Nephron (organoid): ENCODE measurements at regions not wholly inside any gene's neighbourhood (a gene's known extent, or its start where the extent isn't known, plus 50 kb on each side); places are given as distances from the start of the nearest gene placed in this dataset.

ENCODE experiments used
- H3K27ac Mint-ChIP-seq, 3 experiments: 2 replicates each; pipeline ENCODE4 v1.8.0; 2020; ENCODE audit warnings: mixed read lengths in 3 of 3, mild to moderate bottlenecking in 2 of 3, moderate library complexity in 1 of 3
- H3K27me3 Mint-ChIP-seq: 2 replicates; pipeline ENCODE4 v1.8.0; 2021; ENCODE audit warnings: low read depth, mild to moderate bottlenecking, moderate library complexity, mixed read lengths
- H3K36me3 Mint-ChIP-seq: 2 replicates; pipeline ENCODE4 v1.8.0; 2020; ENCODE audit warnings: low read depth, mixed read lengths
- H3K4me1 Mint-ChIP-seq: 2 replicates; pipeline ENCODE4 v1.8.0; 2020; ENCODE audit warnings: mixed read lengths
- H3K4me3 Mint-ChIP-seq, 3 experiments: 2 replicates each; pipeline ENCODE4 v1.8.0; 2020; ENCODE audit warnings: mild to moderate bottlenecking in 3 of 3, mixed read lengths in 3 of 3, moderate library complexity in 2 of 3
- H3K9me3 Mint-ChIP-seq: 2 replicates; pipeline ENCODE4 v1.8.0; 2020; ENCODE audit warnings: mixed read lengths
- CTCF ChIP-seq, 3 experiments: fragments of 200-600 bp; sonication (generic); IDR thresholded peaks; one replicate each; pipeline ENCODE4 v1.5.0; 2021; ENCODE audit warnings: antibody characterized with exemption in 3 of 3; ENCODE audit not compliant: unreplicated experiment in 3 of 3

GRCh38 chr4:55183926-55184599 is 58.7 kb upstream of the KDR start:
- H3K9me3 Mint-ChIP-seq: no peaks in the 10 kb centered on the region
- peaks cover 47% of the 10 kb centered on the region for H3K4me1 Mint-ChIP-seq
- no peak overlapping the region for H3K4me3 Mint-ChIP-seq
- no peaks in the 10 kb centered on the region for H3K27me3 Mint-ChIP-seq
- H3K27ac Mint-ChIP-seq: peak overlapping the region in 2 of 3 experiments; percentile 95 to 97
- no peaks in the 10 kb centered on the region for H3K36me3 Mint-ChIP-seq
- TF ChIP-seq CTCF (IDR thresholded peaks at IDR 0.05; ENCODE audit: unreplicated experiment in 3 of 3): no peak

GRCh38 chr4:55184600-55185523 is 59.5 kb upstream of the KDR start:
- Mint-ChIP-seq H3K4me3 (peak overlapping the region in 1 of 3 experiments; percentile 29), H3K4me1 (peaks cover 47% of the 10 kb centered on the region), H3K36me3 (no peaks in the 10 kb centered on the region), H3K9me3 (no peaks in the 10 kb centered on the region), H3K27me3 (no peaks in the 10 kb centered on the region), H3K27ac (peak overlapping the region; percentile 54 to 97 (median 95))
- TF ChIP-seq CTCF (IDR thresholded peaks at IDR 0.05; ENCODE audit: unreplicated experiment in 3 of 3): peak in 1 of 3 experiments; percentile 15

- Mint-ChIP-seq H3K4me1 (peaks cover 44% of the 10 kb centered on the region), H3K36me3 (no peaks in the 10 kb centered on the region), H3K9me3 (peaks cover 8% of the 10 kb centered on the region), H3K27ac (peak overlapping the region in 2 of 3 experiments; percentile 95 to 97), H3K27me3 (no peaks in the 10 kb centered on the region), H3K4me3 (no peak overlapping the region)
- peak in 1 of 3 experiments; percentile 13 for TF ChIP-seq CTCF (IDR thresholded peaks at IDR 0.05; ENCODE audit: unreplicated experiment in 3 of 3)
Measured at GRCh38 chr4:55186123-55186522, 60.7 kb upstream of the KDR start.

GRCh38 chr4:55186700-55187099 is 61.3 kb upstream of the KDR start:
- no peaks in the 10 kb centered on the region for H3K36me3 Mint-ChIP-seq
- H3K27me3 Mint-ChIP-seq: no peaks in the 10 kb centered on the region
- TF ChIP-seq CTCF (IDR thresholded peaks at IDR 0.05; ENCODE audit: unreplicated experiment in 3 of 3): no peak
- H3K27ac Mint-ChIP-seq: peak overlapping the region in 2 of 3 experiments; percentile 95 to 97
- peaks cover 38% of the 10 kb centered on the region for H3K4me1 Mint-ChIP-seq
- H3K4me3 Mint-ChIP-seq: no peak overlapping the region
- peaks cover 11% of the 10 kb centered on the region for H3K9me3 Mint-ChIP-seq

- TF ChIP-seq CTCF (IDR thresholded peaks at IDR 0.05; ENCODE audit: unreplicated experiment in 3 of 3): no peak
- Mint-ChIP-seq H3K36me3 (no peaks in the 10 kb centered on the region), H3K9me3 (peaks cover 10% of the 10 kb centered on the region), H3K27me3 (peaks cover 4% of the 10 kb centered on the region), H3K4me1 (peaks cover 28% of the 10 kb centered on the region), H3K4me3 (no peak overlapping the region), H3K27ac (peak overlapping the region; percentile 41 to 71 (median 57))
Measured at GRCh38 chr4:55214172-55214571, 88.8 kb upstream of the KDR start.
